ENCODE measurements at regions not wholly inside any gene's neighbourhood (a gene's known extent, or its start where the extent isn't known, plus 50 kb on each side); places are given as distances from the start of the nearest gene placed in this dataset.

- in situ Hi-C loops (cut with MboI; ENCODE audit: low sequenced_read_pairs) (no loop called here), intact Hi-C loops (cut with micrococcal nuclease) (no loop called here), dilution Hi-C loops (cut with HindIII; ENCODE audit: low sequenced_read_pairs, unreplicated experiment) (no loop called here)
- H2AK9ac ChIP-seq (replicated peaks; ENCODE audit: low read depth, low read length, poor library complexity) = no peak overlapping the region
- no TSS peak for BruUV-seq (replicated peaks)
- no peaks in the 10 kb centered on the region for H3K9me1 ChIP-seq (ENCODE audit: insufficient read depth, low read length)
- H2BK15ac ChIP-seq (ENCODE audit: low read depth, low read length) = no peak overlapping the region
- no peak overlapping the region for H4K5ac ChIP-seq (ENCODE audit: low read depth, low read length)
- H4K8ac ChIP-seq (ENCODE audit: low read depth in 2 of 2, low read length in 2 of 2) = no peak overlapping the region
- H2AK5ac ChIP-seq (ENCODE audit: low read depth, low read length) = no peak overlapping the region
- H4K91ac ChIP-seq (ENCODE audit: insufficient read depth, low read depth, low read length) = no peak overlapping the region
- no peaks in the 10 kb centered on the region for H3K36me3 ChIP-seq (ENCODE audit: control insufficient read depth, insufficient read depth, low read length)
- no peak for ATAC-seq (ENCODE audit: low read depth)
- peaks cover 6% of the 10 kb centered on the region for H3K27me3 ChIP-seq (ENCODE audit: control insufficient read depth, insufficient read depth, low read length)
- no peak overlapping the region for H3K56ac ChIP-seq (ENCODE audit: extremely low read depth, insufficient read depth, low read length)
- H3K4me2 ChIP-seq (ENCODE audit: low read depth, low read length) = no peak overlapping the region
- no peak overlapping the region for H2BK20ac ChIP-seq (ENCODE audit: low read depth, low read length)
- H3K79me1 ChIP-seq (ENCODE audit: low read depth in 1 of 2, low read length in 2 of 2) = no peaks in the 10 kb centered on the region
- ChIA-PET POLR2A (ENCODE audit: unreplicated experiment) (no interaction called here), CTCF (no interaction called here)
- no peak for DNase-seq
- no peak overlapping the region for H3K14ac ChIP-seq (replicated peaks; ENCODE audit: low read depth, low read length)
- no peak overlapping the region for H3K4ac ChIP-seq (ENCODE audit: low read depth, low read length)
- no peak overlapping the region for H3K4me3 ChIP-seq (ENCODE audit: insufficient read depth, low read depth, low read length)
- no peak overlapping the region for H3K9ac ChIP-seq (ENCODE audit: low read depth, low read length)
- no peaks in the 10 kb centered on the region for H3K4me1 ChIP-seq (ENCODE audit: control insufficient read depth, insufficient read depth, low read length)
- H3K9me3 ChIP-seq (ENCODE audit: control insufficient read depth, insufficient read depth, low read length) = no peaks in the 10 kb centered on the region
- no peak overlapping the region for H3K23ac ChIP-seq (ENCODE audit: low read depth, low read length)
- no peak overlapping the region for H2AFZ ChIP-seq (replicated peaks; ENCODE audit: low read length, poor library complexity)
- H4K20me1 ChIP-seq (ENCODE audit: insufficient read depth, low read length) = no peaks in the 10 kb centered on the region
- H3K27ac ChIP-seq (ENCODE audit: insufficient read depth, low read length) = no peak overlapping the region
- H2BK5ac ChIP-seq (ENCODE audit: low read depth, low read length, poor library complexity, severe bottlenecking) = no peak overlapping the region
- H2BK120ac ChIP-seq (ENCODE audit: low read depth, low read length) = no peak overlapping the region
- TF ChIP-seq CTCF (conservative IDR thresholded peaks at IDR 0.05; ENCODE audit: low read depth, low read length) (0 out of 2 replicates have a peak, but pooled peaks have one; percentile 12), MAFK (IDR thresholded peaks at IDR 0.05; ENCODE audit: low read depth, low read length) (no peak)
- WGBS, 2 experiments (ENCODE audit: extremely low coverage in 2 of 2, insufficient read length in 1 of 2) = no CpG with 5 or more reads among the region's 4 CpGs
- H3K18ac ChIP-seq (ENCODE audit: low read depth, low read length) = no peak overlapping the region
These were observed 174.5 kb downstream of the SS18 start for GRCh38 chr18:25915907-25916306.

All from IMR-90 (cell line).